ENCODE measurements at regions not wholly inside any gene's neighbourhood (a gene's known extent, or its start where the extent isn't known, plus 50 kb on each side); places are given as distances from the start of the nearest gene placed in this dataset.

DNA sequence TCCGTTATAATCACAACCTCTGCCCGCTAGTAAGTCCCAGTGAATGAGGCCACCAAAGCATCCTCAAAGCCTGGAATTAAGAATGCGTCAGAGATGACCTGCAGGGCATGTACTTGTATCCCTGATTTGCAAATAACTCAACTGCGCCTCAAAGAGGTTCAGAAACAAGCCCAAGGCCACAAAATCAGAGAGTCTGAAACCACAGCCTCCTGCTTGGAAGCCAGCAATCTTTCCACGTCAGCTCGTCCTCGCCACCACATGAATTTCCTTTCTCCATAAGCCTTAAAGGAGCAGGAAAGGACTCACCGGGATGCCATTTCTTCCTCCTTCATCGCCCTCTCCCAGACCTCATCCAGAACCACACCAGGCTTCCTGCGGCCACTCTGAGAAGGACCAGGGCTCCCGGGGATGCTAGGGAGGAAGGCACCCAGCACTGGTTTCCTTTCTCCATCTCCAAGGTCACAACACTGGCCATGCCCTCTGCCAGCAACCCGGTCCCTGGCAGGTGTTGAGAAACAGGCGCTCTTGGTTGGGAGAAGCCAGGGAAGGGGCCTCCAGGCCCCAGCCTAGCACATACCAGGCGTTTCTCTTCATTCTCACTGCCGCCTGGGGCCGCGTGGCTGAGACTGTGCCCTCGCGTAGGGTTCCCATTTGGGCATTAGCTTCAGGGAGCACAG, 191.2 kb upstream of the DIO3 start:
- H3K27ac Mint-ChIP-seq, result no peak overlapping the region
- H3K27me3 Mint-ChIP-seq, result no peaks in the 10 kb centered on the region
- no peaks in the 10 kb centered on the region for H3K4me1 Mint-ChIP-seq
- no peaks in the 10 kb centered on the region for H3K9me3 Mint-ChIP-seq
- H3K36me3 Mint-ChIP-seq (ENCODE audit: low read depth), result no peaks in the 10 kb centered on the region
- no peak for DNase-seq
- ChIA-PET POLR2A (interaction anchor here (0.6 kb wide), 1 partner anchor 129 kb away, joined by 3 read pairs; no protein-coding TSS in a partner anchor), CTCF (no interaction called here)
- H3K4me3 Mint-ChIP-seq, result no peak overlapping the region

DNA sequence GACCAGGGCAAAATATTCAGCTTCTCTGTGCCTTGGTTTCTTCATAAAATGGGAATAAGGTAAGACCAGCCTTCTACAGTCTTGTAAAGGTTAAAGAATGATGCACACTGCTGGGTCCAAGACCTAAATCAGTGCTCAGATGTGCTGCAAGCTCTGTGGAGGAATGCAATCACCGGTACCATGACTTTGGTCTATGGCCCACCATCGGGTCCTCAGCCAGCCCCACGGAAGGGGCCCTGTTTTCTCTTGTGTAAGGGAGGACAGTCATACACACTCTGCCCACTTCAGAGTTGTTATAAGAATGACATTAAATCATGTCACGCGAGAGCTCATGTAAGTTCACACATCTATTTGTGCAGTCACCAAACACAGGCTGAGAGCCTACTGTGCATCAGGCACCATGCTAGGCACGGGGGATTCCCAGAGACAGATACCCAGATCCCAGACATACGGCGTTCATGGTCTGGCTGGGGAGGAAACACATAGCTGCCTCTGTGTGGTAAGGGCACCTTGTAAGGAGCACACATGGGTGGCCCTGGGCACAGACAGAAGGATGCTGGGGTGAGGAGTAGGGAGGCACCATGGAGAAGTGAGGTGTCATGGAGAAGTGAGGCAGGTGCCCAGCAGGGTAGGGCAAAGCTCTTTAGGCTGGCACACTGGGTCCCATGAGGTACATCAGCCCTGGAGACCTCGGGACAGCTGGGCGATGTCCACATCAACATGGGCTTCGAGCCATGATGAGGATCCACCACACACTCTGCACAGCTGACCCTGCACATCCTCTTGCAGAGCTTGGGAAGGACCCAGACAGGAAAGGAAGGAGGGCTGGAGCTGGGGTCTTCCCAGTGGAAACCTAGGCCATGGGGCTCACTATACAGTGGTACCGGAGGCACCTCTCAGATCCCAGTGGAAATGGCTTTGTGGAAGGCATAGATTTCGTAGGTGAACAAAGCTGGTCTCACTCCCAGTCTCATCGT, 190.4 kb upstream of the DIO3 start:
- Mint-ChIP-seq H3K36me3 (ENCODE audit: low read depth) (no peaks in the 10 kb centered on the region), H3K4me1 (no peaks in the 10 kb centered on the region), H3K9me3 (no peaks in the 10 kb centered on the region), H3K27ac (no peak overlapping the region), H3K27me3 (no peaks in the 10 kb centered on the region), H3K4me3 (no peak overlapping the region)
- DNase-seq, result no peak
- ChIA-PET CTCF (no interaction called here), POLR2A (no interaction called here)

DNA sequence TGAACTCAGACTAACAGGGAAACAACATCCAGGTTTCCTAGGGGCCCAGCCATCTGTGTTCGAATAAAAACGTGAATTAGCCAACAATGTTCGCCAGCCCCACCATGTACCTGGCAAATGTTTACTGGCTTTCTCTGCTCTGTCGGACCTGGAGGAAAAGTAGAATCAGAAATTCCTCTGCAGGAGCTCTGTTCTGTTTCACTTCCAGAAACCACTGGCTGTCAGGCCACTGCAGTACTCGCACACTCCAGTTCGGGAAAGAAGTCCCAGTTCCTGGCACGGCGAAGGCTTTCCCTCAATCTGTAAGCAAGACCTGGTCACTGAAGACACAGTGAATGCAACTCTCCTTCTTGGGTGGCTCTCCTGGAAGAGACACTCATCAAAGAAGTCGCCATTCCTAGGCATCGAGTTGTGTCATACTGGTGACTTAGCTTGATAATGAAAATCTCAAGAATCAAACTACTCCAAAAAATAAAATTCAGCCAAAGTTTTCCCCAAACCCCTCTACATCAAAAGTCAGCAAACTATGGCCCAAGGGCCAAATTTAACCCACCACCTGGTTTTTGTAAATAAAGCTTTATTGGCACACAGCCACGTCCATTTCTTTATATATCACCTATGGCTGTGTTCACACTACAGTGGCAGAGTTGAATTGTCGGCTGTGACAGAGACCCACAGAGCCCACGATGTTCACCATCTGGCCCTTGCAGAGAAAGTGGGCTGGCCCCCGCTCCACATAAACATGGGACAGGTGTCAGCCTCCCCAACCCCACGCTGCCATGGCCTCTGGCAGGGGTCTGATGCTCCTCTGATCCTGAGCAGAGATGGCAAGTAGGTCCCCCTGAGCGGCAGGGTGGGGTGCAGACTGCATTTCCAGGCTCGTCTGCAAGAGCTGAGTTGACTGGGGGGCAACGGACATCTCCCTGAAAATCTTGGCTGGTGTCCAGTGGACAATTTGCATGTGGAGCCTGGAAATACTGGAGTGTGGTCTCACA, 189.2 kb upstream of the DIO3 start:
- Mint-ChIP-seq H3K4me3 (no peak overlapping the region), H3K4me1 (no peaks in the 10 kb centered on the region), H3K9me3 (no peaks in the 10 kb centered on the region), H3K36me3 (ENCODE audit: low read depth) (no peaks in the 10 kb centered on the region), H3K27me3 (no peaks in the 10 kb centered on the region), H3K27ac (no peak overlapping the region)
- DNase-seq, result peak; percentile 10
- ChIA-PET CTCF (no interaction called here), POLR2A (no interaction called here)

DNA sequence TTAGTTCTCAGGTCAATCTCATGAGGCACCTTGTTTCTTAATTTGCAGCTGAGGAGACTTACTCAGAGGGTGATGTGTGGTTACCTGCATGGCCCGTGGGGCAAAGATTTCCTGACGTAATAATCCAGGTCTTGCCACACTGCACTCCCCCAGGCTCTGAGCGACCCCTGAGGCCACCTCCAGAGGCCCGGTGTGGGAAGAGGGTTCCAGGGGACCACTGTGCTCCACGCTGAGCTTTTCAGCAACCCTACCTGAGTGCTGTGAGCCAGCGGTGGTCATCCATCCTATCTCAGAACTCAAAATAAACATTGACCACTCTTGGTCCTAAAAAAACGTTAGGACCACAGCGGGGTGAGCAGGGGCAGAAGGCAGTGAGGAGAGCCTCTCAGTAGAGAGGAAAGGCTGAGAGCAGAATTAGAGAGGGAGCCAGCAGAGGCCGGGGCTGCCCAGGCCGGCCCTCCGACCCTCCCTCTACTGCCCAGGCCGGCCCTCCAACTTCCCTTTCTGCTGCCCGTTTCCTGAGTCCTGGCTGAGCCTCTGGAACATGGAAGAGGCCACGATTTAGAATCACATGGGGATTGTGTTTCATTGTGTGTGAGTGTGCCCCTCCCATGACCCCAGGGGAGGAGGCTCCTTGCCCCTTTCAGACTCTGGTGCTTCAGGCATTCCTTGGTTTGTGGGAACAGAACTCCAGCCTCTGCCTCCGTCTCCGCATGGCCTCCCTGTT, 188.2 kb upstream of the DIO3 start:
- no peak for DNase-seq
- peaks cover 2% of the 10 kb centered on the region for H3K27me3 Mint-ChIP-seq
- no peak overlapping the region for H3K4me3 Mint-ChIP-seq
- H3K9me3 Mint-ChIP-seq, result no peaks in the 10 kb centered on the region
- ChIA-PET POLR2A (no interaction called here), CTCF (no interaction called here)
- no peaks in the 10 kb centered on the region for H3K36me3 Mint-ChIP-seq (ENCODE audit: low read depth)
- H3K27ac Mint-ChIP-seq, result no peak overlapping the region
- no peaks in the 10 kb centered on the region for H3K4me1 Mint-ChIP-seq

DNA sequence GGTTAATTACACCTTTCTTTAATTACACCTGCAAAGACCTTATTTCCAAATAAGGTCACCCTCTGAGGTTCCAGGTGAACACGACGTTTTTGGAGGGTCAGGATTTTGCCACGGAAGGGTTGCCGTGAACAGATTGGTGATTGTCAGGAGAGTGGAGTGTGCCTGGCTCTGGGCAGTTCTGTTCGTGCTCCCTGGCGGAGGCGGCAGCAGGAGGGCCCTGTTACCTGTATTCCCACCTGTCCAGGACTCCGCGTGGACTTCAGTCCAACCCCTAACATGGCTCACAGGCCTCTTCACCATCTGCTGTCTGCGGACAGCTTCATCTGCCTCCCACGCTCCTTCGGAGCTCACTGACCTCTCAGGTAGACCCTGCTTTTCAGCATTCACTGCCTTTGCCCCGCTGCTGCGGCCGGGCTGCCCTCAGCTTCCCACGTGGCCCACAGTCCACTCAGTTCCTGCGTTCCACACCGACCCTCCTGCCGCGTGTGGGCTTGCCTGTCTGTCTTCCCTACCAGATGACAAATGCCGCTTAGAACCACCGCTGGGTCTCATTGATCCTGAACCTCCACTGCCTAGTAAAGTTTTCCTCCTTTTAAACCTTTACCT, 187.5 kb upstream of the DIO3 start:
- H3K27me3 Mint-ChIP-seq, result peaks cover 6% of the 10 kb centered on the region
- CTCF ChIA-PET, result no interaction called here
- H3K27ac Mint-ChIP-seq, result no peak overlapping the region
- no peak overlapping the region for H3K4me3 Mint-ChIP-seq
- no peaks in the 10 kb centered on the region for H3K36me3 Mint-ChIP-seq (ENCODE audit: low read depth)
- no peaks in the 10 kb centered on the region for H3K9me3 Mint-ChIP-seq
- no peaks in the 10 kb centered on the region for H3K4me1 Mint-ChIP-seq
- no peak for DNase-seq
- POLR2A ChIA-PET, result no interaction called here

DNA sequence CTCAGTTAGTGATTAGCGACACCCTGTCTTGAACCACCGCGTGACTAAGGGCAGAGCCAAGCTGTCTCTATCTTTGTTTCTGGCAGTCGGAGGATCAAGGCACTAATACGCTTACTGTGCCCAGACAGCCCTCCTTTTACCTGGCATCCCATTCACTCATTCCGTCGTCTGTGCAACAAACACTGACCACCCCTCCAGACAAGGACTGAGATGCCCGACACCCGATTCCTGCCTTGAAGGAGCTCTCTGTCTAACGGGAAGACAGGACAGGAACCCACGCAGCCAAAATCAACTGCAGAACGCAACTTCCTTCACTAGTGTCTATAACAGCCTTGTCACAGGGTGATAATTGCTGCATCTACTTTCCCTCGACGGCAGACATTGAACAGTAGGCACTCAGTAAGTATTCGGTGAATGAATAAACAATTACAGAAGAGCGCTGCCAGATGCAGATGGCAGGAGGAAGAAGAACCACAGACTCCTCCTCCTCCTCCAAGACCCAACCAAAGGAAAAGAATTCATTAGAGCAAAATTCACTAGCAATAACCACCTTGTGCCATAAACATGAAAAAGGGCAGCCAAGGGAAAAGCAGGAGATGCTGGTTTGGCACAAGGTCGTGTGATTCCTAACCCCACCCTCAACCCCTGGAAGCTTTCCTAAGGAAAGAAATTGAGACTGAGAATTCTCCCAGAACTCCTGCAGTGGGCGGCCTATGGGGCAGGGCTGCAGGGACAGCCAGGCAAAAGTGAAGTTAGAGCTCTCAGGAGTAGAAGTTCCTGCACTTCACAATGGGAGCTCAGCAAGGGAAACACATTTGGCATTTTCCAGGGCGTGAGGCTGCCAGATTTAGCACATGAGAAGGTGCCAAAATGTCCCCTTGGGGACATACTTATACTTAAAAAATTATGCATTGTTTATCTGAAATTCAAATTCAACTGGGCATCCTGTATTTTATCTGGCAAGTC, 186.6 kb upstream of the DIO3 start:
- no peaks in the 10 kb centered on the region for H3K36me3 Mint-ChIP-seq (ENCODE audit: low read depth)
- H3K27ac Mint-ChIP-seq, result no peak overlapping the region
- no peaks in the 10 kb centered on the region for H3K9me3 Mint-ChIP-seq
- H3K4me1 Mint-ChIP-seq, result no peaks in the 10 kb centered on the region
- ChIA-PET CTCF (no interaction called here), POLR2A (no interaction called here)
- DNase-seq, result no peak
- peaks cover 8% of the 10 kb centered on the region for H3K27me3 Mint-ChIP-seq
- no peak overlapping the region for H3K4me3 Mint-ChIP-seq

DNA sequence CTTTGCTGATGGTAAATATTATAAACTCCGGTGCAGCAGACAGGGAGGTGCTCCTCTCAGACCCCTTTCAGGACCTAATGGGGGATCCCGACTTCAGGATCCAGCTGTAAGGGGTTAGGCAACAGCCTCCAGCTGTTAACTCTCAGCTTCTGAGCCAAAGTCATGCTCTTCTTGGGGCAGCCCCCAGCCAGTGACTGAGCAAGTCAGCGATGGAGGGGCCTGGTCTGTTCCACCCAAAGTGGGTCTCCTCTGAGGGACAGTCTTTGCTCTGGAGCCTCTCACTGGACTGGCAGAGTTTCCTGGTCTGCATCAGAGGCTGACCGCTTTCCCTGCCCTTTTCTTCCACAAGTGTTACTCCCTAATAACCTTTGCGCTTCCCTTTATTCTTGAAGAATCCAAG, 184.2 kb upstream of the DIO3 start:
- H3K9me3 Mint-ChIP-seq, result no peaks in the 10 kb centered on the region
- ChIA-PET POLR2A (no interaction called here), CTCF (no interaction called here)
- H3K4me1 Mint-ChIP-seq, result no peaks in the 10 kb centered on the region
- H3K4me3 Mint-ChIP-seq, result no peak overlapping the region
- no peak for DNase-seq
- peaks cover 8% of the 10 kb centered on the region for H3K27me3 Mint-ChIP-seq
- H3K27ac Mint-ChIP-seq, result no peak overlapping the region
- H3K36me3 Mint-ChIP-seq (ENCODE audit: low read depth), result no peaks in the 10 kb centered on the region

DNA sequence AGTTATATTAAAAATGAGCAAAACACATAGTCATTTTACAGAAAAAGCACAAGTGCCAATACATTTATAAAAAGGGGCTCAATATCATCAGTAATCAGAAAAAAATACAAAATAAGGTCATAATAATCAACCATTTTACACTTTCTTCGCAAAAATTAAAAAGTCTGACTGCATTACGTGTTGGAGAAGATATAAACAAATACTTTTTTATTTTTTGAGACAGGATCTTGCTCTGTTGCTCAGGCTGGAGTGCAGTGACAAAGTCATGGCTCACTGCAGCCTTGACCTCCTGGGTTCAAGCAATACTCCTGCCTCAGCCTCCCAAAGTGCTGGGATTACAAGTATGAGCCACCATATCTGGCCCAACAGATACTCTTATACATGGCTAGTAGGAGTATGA, 181.5 kb upstream of the DIO3 start:
- POLR2A ChIA-PET, result no interaction called here

DNA sequence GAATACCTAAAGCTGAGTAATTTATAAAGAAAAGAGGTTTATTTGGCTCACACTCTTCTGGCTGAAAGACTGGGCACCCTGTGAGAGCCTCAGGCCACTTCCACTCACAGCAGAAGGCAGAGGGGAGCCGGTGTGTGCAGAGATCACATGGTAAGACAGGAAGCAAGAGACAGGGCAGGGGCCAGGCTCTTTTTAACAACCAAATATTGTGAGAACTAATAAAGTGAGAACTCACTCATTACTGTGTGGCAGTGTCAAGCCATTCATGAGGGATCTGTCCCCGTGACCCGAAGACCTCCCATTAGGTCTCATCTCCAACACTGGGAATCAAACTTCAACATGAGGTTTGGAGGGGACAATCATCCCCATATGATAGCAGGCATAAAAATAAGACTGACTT, 180.8 kb upstream of the DIO3 start:
- POLR2A ChIA-PET, result no interaction called here
- CTCF ChIA-PET, result no interaction called here
- Mint-ChIP-seq H3K36me3 (ENCODE audit: low read depth) (no peaks in the 10 kb centered on the region), H3K9me3 (peaks cover 2% of the 10 kb centered on the region), H3K4me3 (no peak overlapping the region), H3K27me3 (peaks cover 8% of the 10 kb centered on the region), H3K27ac (no peak overlapping the region), H3K4me1 (no peaks in the 10 kb centered on the region)
- DNase-seq, result no peak

More for the DNA sequence above, 181.5 kb upstream of the DIO3 start:
- Mint-ChIP-seq H3K9me3 (peaks cover 2% of the 10 kb centered on the region), H3K4me1 (no peaks in the 10 kb centered on the region), H3K27me3 (peaks cover 8% of the 10 kb centered on the region), H3K36me3 (ENCODE audit: low read depth) (no peaks in the 10 kb centered on the region), H3K27ac (no peak overlapping the region), H3K4me3 (no peak overlapping the region)
- no peak for DNase-seq
- CTCF ChIA-PET, result no interaction called here

DNA sequence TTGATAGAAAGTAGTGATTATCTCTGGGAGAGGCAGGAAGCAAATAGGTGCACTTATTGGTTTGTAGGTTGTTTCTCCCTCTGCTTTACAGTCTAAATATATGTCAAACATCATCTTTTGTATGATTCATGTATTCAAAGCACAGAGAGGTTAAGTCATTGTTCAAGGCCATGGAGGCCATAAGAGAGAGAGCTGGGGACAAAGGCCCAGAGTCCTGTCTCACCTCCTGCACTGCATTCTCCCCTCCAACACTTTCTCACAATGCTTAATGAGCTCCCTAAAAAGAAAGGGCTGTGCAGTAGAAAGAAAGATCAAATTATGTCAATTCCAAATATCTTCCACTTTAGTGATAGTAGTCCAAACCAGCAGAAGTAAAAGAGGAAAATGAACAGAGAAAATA, 180.4 kb upstream of the DIO3 start:
- Mint-ChIP-seq H3K4me3 (no peak overlapping the region), H3K36me3 (ENCODE audit: low read depth) (no peaks in the 10 kb centered on the region), H3K9me3 (peaks cover 2% of the 10 kb centered on the region), H3K4me1 (no peaks in the 10 kb centered on the region), H3K27ac (no peak overlapping the region), H3K27me3 (peaks cover 8% of the 10 kb centered on the region)
- ChIA-PET CTCF (no interaction called here), POLR2A (no interaction called here)
- DNase-seq, result no peak

DNA sequence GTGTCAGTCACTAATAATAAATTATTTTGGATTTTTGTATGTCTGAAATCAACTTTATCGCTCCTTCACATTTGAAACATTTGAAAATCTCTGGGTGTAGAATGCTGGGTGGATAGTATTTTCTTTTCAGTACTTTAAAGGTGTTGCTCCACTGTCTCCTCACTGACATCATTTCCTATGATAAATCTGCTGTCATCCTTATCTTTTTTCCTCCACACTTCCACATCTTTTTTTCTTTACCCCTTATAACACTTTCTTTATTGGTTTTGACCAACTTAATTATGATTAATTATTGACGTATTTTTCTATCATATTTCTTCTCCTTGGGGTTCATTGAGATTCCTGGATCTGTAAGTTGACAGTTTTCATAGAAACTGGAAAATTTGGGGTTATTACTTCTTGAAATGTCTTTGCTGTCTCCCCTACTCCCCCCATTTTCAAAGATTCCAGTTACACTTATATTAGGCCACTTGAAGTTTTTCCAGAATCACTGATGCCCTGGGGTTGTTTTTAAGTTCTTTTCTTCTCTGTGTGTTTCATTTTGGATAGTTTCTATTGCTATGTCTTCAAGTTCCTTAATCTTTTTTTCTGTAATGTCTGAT, 177.5 kb upstream of the DIO3 start:
- Mint-ChIP-seq H3K27me3 (peaks cover 4% of the 10 kb centered on the region), H3K4me1 (no peaks in the 10 kb centered on the region), H3K9me3 (peaks cover 2% of the 10 kb centered on the region), H3K27ac (no peak overlapping the region), H3K4me3 (no peak overlapping the region), H3K36me3 (ENCODE audit: low read depth) (no peaks in the 10 kb centered on the region)
- POLR2A ChIA-PET, result no interaction called here
- DNase-seq, result no peak
- CTCF ChIA-PET, result no interaction called here

All from activated CD4-positive, alpha-beta memory T cell treated with anti-CD3 and anti-CD28 coated beads, Interleukin-2, amount 10 ng/mL, durations not matched to agents 7 days and 5 days (primary cell).